ENCODE measurements at regions not wholly inside any gene's neighbourhood (a gene's known extent, or its start where the extent isn't known, plus 50 kb on each side); places are given as distances from the start of the nearest gene placed in this dataset.

GRCh38 chr9:81031422-81032029 is 657.8 kb downstream of the TLE1 start (continued):
- no peak for TF ChIP-seq CREB3 (tag; conservative IDR thresholded peaks at IDR 0.05; ENCODE audit: low read depth)
- TF ChIP-seq CEBPG (CRISPR knock-in tag; IDR thresholded peaks at IDR 0.05): no peak
- TF ChIP-seq CEBPG (tag; conservative IDR thresholded peaks at IDR 0.05 in 1 of 2, IDR thresholded peaks at IDR 0.05 in 1 of 2): no peak
- no peak for TF ChIP-seq RBBP5 (IDR thresholded peaks at IDR 0.05; ENCODE audit: borderline replicate concordance, insufficient read depth, low read length, poor library complexity, severe bottlenecking)
- TF ChIP-seq HINFP (tag; conservative IDR thresholded peaks at IDR 0.05; ENCODE audit: low read depth): no peak
- TF ChIP-seq STAT5B (CRISPR knock-in tag; IDR thresholded peaks at IDR 0.05): no peak
- no peak for TF ChIP-seq NCOA1 (IDR thresholded peaks at IDR 0.05; ENCODE audit: low read depth)
- no peak for TF ChIP-seq MAFF (IDR thresholded peaks at IDR 0.05; ENCODE audit: low read length)

DNA sequence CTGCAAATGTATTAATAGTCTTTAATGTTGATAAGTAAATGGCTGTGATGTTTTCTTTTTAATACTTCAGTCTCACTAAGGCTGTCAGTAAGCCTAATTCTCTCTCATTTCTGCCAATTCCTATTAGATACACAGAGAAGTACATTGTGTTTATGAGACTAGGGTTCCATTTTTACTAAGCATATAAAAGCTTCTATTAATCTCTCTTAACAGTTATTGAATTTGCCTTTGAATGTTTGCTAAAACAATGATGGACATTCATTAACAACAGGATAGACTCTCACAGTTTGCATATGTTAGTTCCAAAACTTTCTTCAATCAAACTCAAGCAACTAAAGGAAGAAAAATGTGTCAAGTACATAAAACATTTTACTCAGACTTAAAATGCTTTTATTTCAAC is 659.3 kb downstream of the TLE1 start:
- BruUV-seq (replicated peaks): no TSS peak
- in situ Hi-C loops (cut with MboI) (no loop called here), intact Hi-C loops (cut with micrococcal nuclease) (no loop called here)
- Histone ChIP-seq H3K36me3 (ENCODE audit: control insufficient read depth, insufficient read depth, low read length) (no peaks in the 10 kb centered on the region), H2AFZ (ENCODE audit: low read depth, low read length) (no peak overlapping the region), H3K27me3 (ENCODE audit: control insufficient read depth in 2 of 2, insufficient read depth in 2 of 2, low read length in 2 of 2) (no peaks in the 10 kb centered on the region), H3K9me1 (ENCODE audit: control insufficient read depth, insufficient read depth, low read length) (no peaks in the 10 kb centered on the region), H3K79me2 (ENCODE audit: control insufficient read depth, insufficient read depth, low read length) (no peaks in the 10 kb centered on the region), H3K4me2 (ENCODE audit: insufficient read depth, low read length) (no peak overlapping the region), H3K4me1 (replicated peaks in 1 of 2; ENCODE audit: control insufficient read depth in 2 of 2, insufficient read depth in 2 of 2, low read length in 2 of 2) (no peaks in the 10 kb centered on the region), H3K4me3 (no peak overlapping the region), H3K9me3 (replicated peaks; ENCODE audit: control insufficient read depth, insufficient read depth, low read depth, low read length) (no peaks in the 10 kb centered on the region), H3K9ac (ENCODE audit: insufficient read depth in 1 of 2, low read depth in 2 of 2, low read length in 2 of 2) (no peak overlapping the region), H3K27ac (ENCODE audit: extremely low read depth, low read depth, low read length) (no peak overlapping the region), H4K20me1 (replicated peaks; ENCODE audit: control insufficient read depth, insufficient read depth, low read length) (no peaks in the 10 kb centered on the region)
- DNase-seq (ENCODE audit: extremely low read depth in 1 of 4, low spot score in 3 of 4) (no peak), FAIRE-seq (no peak), ATAC-seq (no peak)
- ChIA-PET CTCF (ENCODE audit: low intra/inter-chr PET ratio) (no interaction called here), POLR2A (no interaction called here)
- TF ChIP-seq EGR1 (conservative IDR thresholded peaks at IDR 0.05) (no peak), ZFP30 (CRISPR knock-in tag; IDR thresholded peaks at IDR 0.05; ENCODE audit: borderline replicate concordance) (no peak), MYBL2 (IDR thresholded peaks at IDR 0.05; ENCODE audit: low read depth) (no peak), MYBL2 (CRISPR knock-in tag; IDR thresholded peaks at IDR 0.05; ENCODE audit: borderline replicate concordance) (no peak), NFIC (IDR thresholded peaks at IDR 0.05) (no peak)
- TF ChIP-seq, protein P1, sequence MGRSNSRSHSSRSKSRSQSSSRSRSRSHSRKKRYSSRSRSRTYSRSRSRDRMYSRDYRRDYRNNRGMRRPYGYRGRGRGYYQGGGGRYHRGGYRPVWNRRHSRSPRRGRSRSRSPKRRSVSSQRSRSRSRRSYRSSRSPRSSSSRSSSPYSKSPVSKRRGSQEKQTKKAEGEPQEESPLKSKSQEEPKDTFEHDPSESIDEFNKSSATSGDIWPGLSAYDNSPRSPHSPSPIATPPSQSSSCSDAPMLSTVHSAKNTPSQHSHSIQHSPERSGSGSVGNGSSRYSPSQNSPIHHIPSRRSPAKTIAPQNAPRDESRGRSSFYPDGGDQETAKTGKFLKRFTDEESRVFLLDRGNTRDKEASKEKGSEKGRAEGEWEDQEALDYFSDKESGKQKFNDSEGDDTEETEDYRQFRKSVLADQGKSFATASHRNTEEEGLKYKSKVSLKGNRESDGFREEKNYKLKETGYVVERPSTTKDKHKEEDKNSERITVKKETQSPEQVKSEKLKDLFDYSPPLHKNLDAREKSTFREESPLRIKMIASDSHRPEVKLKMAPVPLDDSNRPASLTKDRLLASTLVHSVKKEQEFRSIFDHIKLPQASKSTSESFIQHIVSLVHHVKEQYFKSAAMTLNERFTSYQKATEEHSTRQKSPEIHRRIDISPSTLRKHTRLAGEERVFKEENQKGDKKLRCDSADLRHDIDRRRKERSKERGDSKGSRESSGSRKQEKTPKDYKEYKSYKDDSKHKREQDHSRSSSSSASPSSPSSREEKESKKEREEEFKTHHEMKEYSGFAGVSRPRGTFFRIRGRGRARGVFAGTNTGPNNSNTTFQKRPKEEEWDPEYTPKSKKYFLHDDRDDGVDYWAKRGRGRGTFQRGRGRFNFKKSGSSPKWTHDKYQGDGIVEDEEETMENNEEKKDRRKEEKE (IDR thresholded peaks at IDR 0.05; ENCODE audit: borderline replicate concordance in 1 of 2, control insufficient read depth in 1 of 2, low read depth in 2 of 2, low read length in 1 of 2): no peak
